Activated CD8-positive, alpha-beta T cell treated with anti-CD3 and anti-CD28 coated beads for 36 hours (primary cell): ENCODE measurements at regions not wholly inside any gene's neighbourhood (a gene's known extent, or its start where the extent isn't known, plus 50 kb on each side); places are given as distances from the start of the nearest gene placed in this dataset.

Experiments used
- ATAC-seq: fragments of 200-7000 bp; cut with Tn5 transposase; one replicate; pipeline ENCODE4 v1.10.0; 2021; ENCODE audit warnings: mild to moderate bottlenecking, moderate library complexity
- CTCF ChIA-PET: fragments of 350-600 bp; sonication (Branson Sonifier 250); formaldehyde crosslinking; loops from one replicate; lab custom pipeline; 2021; ENCODE audit warnings: antibody characterized with exemption; lab: Charles Lee
- POLR2A ChIA-PET: fragments of 350-600 bp; sonication (Branson Sonifier 250); formaldehyde crosslinking; loops from one replicate; lab custom pipeline; 2021; ENCODE audit warnings: antibody characterized with exemption; lab: Charles Lee
- DNase-seq: peaks from one replicate; pipeline ENCODE4 v3.0.0-alpha.2; 2020
- H3K27ac Mint-ChIP-seq: one replicate; pipeline ENCODE4 v1.8.0; 2021; ENCODE audit warnings: mild to moderate bottlenecking, mixed read lengths
- H3K27me3 Mint-ChIP-seq: one replicate; pipeline ENCODE4 v1.8.0; 2021; ENCODE audit warnings: mixed read lengths
- H3K36me3 Mint-ChIP-seq: one replicate; pipeline ENCODE4 v1.8.0; 2021; ENCODE audit warnings: low read depth, mixed read lengths
- H3K4me1 Mint-ChIP-seq: one replicate; pipeline ENCODE4 v1.8.0; 2021; ENCODE audit warnings: low read depth, mixed read lengths
- H3K4me3 Mint-ChIP-seq: one replicate; pipeline ENCODE4 v1.8.0; 2021; ENCODE audit warnings: mild to moderate bottlenecking, moderate library complexity, mixed read lengths
- H3K9me3 Mint-ChIP-seq: one replicate; pipeline ENCODE4 v1.8.0; 2021; ENCODE audit warnings: mixed read lengths
- CTCF ChIP-seq: fragments of 200-600 bp; IDR thresholded peaks from one replicate; pipeline ENCODE4 v1.8.0; 2022; ENCODE audit warnings: antibody characterized with exemption, mild to moderate bottlenecking
- intact Hi-C: fragments of 100-400 bp; cut with micrococcal nuclease; formaldehyde crosslinking; loops from one replicate; pipeline ENCODE4 v1.10.0; 2022

- TF ChIP-seq CTCF, result no peak
- no peak overlapping the region for H3K27ac Mint-ChIP-seq
- no peak overlapping the region for H3K4me3 Mint-ChIP-seq
- DNase-seq, result no peak
- no peaks in the 10 kb centered on the region for H3K27me3 Mint-ChIP-seq
- peaks cover 5% of the 10 kb centered on the region for H3K9me3 Mint-ChIP-seq
- no peaks in the 10 kb centered on the region for H3K36me3 Mint-ChIP-seq
- intact Hi-C loops, result no loop called here
- H3K4me1 Mint-ChIP-seq, result no peaks in the 10 kb centered on the region
- POLR2A ChIA-PET, result no interaction called here
- CTCF ChIA-PET, result no interaction called here
- ATAC-seq, result no peak
Measured at GRCh38 chr17:54404259-54404658, 496.4 kb upstream of the TOM1L1 start.

DNA sequence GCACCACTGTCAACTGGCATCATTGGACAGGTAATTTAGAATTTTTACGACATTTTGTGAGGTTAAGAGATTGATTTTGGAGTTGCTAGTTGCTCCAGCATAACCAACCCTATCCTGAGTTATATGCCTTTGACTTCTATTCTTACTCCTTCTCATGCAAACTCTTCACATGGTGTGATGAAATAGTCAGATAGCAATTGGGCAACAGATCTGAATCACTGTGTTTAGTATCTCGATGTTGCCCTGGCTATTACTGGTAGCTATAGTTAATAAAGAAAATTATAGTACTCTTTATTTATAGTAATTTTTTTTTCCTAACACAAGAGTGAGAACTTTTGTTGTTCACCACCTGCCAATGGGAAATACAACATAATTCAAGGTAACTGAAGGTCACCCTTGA lies 494.8 kb upstream of the TOM1L1 start:
- H3K9me3 Mint-ChIP-seq, result peaks cover 5% of the 10 kb centered on the region
- H3K36me3 Mint-ChIP-seq, result no peaks in the 10 kb centered on the region
- ATAC-seq, result no peak
- ChIA-PET CTCF (no interaction called here), POLR2A (no interaction called here)
- intact Hi-C loops, result no loop called here
- no peak for TF ChIP-seq CTCF
- H3K4me1 Mint-ChIP-seq, result no peaks in the 10 kb centered on the region
- H3K27me3 Mint-ChIP-seq, result no peaks in the 10 kb centered on the region
- DNase-seq, result no peak
- no peak overlapping the region for H3K27ac Mint-ChIP-seq
- H3K4me3 Mint-ChIP-seq, result no peak overlapping the region

DNA sequence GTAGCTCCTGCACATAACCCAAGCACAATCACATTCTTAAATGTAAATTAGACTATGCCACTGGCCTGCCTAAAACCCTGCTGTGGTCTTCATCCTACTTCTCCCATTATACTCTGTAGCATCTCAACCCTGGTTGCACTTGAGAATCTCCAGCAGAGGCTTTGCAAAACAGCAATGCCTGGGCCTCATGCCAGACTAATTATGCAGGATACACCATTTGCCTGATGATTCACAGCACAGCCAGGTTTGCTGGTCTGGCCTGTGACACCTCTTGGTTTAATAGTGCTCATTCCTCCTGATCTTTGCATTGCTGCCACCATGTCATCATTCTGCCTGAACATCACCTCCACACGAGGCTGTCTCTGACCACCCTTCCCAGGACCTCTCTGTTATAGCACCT lies 491.9 kb upstream of the TOM1L1 start:
- Mint-ChIP-seq H3K4me1 (no peaks in the 10 kb centered on the region), H3K36me3 (no peaks in the 10 kb centered on the region), H3K9me3 (peaks cover 4% of the 10 kb centered on the region), H3K27me3 (no peaks in the 10 kb centered on the region), H3K4me3 (no peak overlapping the region), H3K27ac (no peak overlapping the region)
- intact Hi-C loops, result no loop called here
- TF ChIP-seq CTCF, result no peak
- ChIA-PET CTCF (no interaction called here), POLR2A (no interaction called here)
- ATAC-seq (no peak), DNase-seq (no peak)

- Mint-ChIP-seq H3K36me3 (no peaks in the 10 kb centered on the region), H3K4me1 (no peaks in the 10 kb centered on the region), H3K27ac (no peak overlapping the region), H3K9me3 (peaks cover 9% of the 10 kb centered on the region), H3K4me3 (no peak overlapping the region), H3K27me3 (no peaks in the 10 kb centered on the region)
- POLR2A ChIA-PET, result no interaction called here
- TF ChIP-seq CTCF, result no peak
- CTCF ChIA-PET, result no interaction called here
- intact Hi-C loops, result no loop called here
- no peak for DNase-seq
- no peak for ATAC-seq
Measured at GRCh38 chr17:54418467-54418866, 482.2 kb upstream of the TOM1L1 start.

DNA sequence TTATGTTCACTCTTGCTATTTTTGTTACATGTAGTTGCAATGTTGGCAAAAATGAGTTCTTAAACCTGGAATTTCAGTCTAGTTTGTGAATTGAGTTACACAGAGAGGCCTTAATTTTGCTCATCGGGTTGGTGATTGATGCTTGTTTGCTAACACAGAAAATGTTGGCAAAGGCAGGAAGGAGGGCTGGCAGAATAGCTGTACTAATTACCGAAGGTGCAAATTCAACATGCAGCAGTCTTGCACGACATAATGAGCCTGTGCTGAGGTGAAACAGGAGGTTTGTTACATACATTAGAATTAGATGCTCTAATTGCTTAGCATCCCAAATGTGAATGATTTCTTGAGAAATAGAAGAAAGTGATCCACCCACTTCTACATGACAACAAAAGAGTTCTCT lies 475.0 kb upstream of the TOM1L1 start:
- Mint-ChIP-seq H3K9me3 (peaks cover 1% of the 10 kb centered on the region), H3K4me3 (no peak overlapping the region), H3K4me1 (no peaks in the 10 kb centered on the region), H3K27me3 (no peaks in the 10 kb centered on the region), H3K36me3 (no peaks in the 10 kb centered on the region), H3K27ac (no peak overlapping the region)
- DNase-seq (no peak), ATAC-seq (no peak)
- intact Hi-C loops, result no loop called here
- POLR2A ChIA-PET, result no interaction called here
- no peak for TF ChIP-seq CTCF
- CTCF ChIA-PET, result no interaction called here
